GM12891 (cell line): ENCODE measurements at regions not wholly inside any gene's neighbourhood (a gene's known extent, or its start where the extent isn't known, plus 50 kb on each side); places are given as distances from the start of the nearest gene placed in this dataset.

Experiments
- DNase-seq: peaks from one replicate; pipeline ENCODE4 v3.0.0; 2011; ENCODE audit warnings: low spot score; ENCODE audit not compliant: insufficient read length
- FAIRE-seq: peaks from 2 replicates; lab custom pipeline; 2011; peaks lifted over from hg19 to GRCh38; lab: Jason Lieb, UNC
- PAX5 ChIP-seq: IDR thresholded peaks from 2 replicates; pipeline ENCODE4 v1.6.1; 2011; ENCODE audit warnings: low read length, moderate library complexity, mild to moderate bottlenecking; ENCODE audit not compliant: insufficient read depth, severe bottlenecking
- POLR2A ChIP-seq: IDR thresholded peaks from 2 replicates; pipeline ENCODE4 v1.6.1; 2011; ENCODE audit warnings: low read depth, low read length, control low read depth
- POLR2AphosphoS5 ChIP-seq: IDR thresholded peaks from 2 replicates; pipeline ENCODE4 v1.6.1; 2011; ENCODE audit warnings: low read depth, low read length, control low read depth
- POU2F2 ChIP-seq: IDR thresholded peaks from 2 replicates; pipeline ENCODE4 v1.6.1; 2011; ENCODE audit warnings: low read depth, mild to moderate bottlenecking, control low read depth, low read length, moderate library complexity
- SPI1 ChIP-seq: IDR thresholded peaks from 2 replicates; pipeline ENCODE4 v1.6.1; 2011; ENCODE audit warnings: low read depth, low read length, control low read depth
- TAF1 ChIP-seq: IDR thresholded peaks from 2 replicates; pipeline ENCODE4 v1.6.1; 2011; ENCODE audit warnings: low read depth, low read length, control low read depth

DNA sequence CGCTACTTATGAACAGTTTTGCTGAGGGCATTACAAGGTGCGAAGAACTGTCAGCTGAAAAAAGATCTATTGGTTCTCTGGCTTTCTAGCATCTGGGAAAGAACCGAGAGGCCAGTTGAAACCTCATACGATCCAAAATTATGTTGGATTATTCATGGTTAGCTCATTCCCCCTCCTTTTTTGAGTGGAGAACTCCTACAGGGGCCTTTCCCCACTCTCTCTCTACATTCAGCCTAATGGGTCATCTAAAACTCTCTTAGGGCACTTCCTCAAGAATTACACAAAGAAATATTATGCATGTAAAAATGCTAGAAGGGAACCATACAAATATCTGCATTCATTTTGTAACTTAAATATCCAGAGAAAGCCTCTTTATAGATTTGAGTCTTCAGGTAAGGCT lies 358.2 kb downstream of the ADGRL2 start:
- FAIRE-seq = no peak
- DNase-seq = no peak
- TF ChIP-seq SPI1 = no peak
- TF ChIP-seq PAX5 = no peak
- no peak for TF ChIP-seq POLR2A
- TF ChIP-seq POLR2AphosphoS5 = no peak
- TF ChIP-seq TAF1 = no peak
- TF ChIP-seq POU2F2 = no peak

- DNase-seq (no peak), FAIRE-seq (no peak)
- TF ChIP-seq PAX5 (no peak), POLR2A (no peak), TAF1 (no peak), POU2F2 (no peak), SPI1 (no peak), POLR2AphosphoS5 (no peak)
Measured at GRCh38 chr1:82154219-82154970, 353.7 kb downstream of the ADGRL2 start.

DNA sequence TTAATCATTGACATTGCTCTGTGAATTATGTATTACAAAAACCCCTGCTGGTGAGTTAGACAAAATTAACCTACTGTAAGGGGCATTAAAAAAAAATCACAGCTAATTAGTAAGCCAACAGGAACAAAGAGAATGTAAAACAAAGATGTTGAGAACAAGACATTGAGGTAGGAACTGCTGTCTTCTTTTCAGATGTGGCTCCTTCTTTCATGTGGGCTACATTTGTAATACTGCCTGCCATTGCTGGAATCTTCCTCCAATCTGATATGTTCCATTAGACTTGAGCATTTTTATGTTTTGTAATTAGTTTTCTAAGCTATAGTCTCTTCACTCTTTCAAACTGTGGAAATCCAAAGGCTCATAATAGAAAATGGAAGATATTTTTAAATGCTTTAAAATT lies 353.0 kb downstream of the ADGRL2 start:
- DNase-seq (no peak), FAIRE-seq (no peak)
- TF ChIP-seq SPI1 = no peak
- TF ChIP-seq TAF1 = no peak
- no peak for TF ChIP-seq PAX5
- TF ChIP-seq POLR2AphosphoS5 = no peak
- TF ChIP-seq POU2F2 = no peak
- no peak for TF ChIP-seq POLR2A

- DNase-seq (no peak), FAIRE-seq (no peak)
- TF ChIP-seq PAX5 (no peak), POLR2A (no peak), POLR2AphosphoS5 (no peak), TAF1 (no peak), POU2F2 (no peak), SPI1 (no peak)
Measured at GRCh38 chr1:82153272-82153629, 352.5 kb downstream of the ADGRL2 start.

- no peak for DNase-seq
- FAIRE-seq = no peak
- TF ChIP-seq TAF1 = no peak
- TF ChIP-seq PAX5 = no peak
- TF ChIP-seq POLR2A = no peak
- no peak for TF ChIP-seq POU2F2
- no peak for TF ChIP-seq POLR2AphosphoS5
- TF ChIP-seq SPI1 = no peak
Measured at GRCh38 chr1:82152356-82153271, 351.9 kb downstream of the ADGRL2 start.

DNA sequence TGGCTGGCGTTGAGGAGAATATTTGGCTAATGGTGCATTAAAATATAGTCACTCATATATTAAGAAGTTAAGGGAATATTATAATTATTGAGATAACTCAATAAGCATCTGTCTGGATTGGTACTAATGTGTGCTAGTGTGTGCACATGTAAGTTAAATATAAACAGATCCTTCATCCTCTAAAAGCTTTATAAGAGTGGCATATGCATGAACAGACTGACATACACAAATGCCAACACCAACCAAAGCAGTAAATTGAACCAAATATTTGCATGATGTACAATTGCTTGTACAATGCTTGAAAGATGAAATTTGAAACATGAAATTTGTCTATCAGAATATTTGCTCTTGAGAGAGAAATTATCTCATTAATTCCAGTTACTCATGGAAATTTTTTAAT lies 344.9 kb downstream of the ADGRL2 start:
- FAIRE-seq (no peak), DNase-seq (no peak)
- TF ChIP-seq PAX5 (no peak), TAF1 (no peak), POU2F2 (no peak)

DNA sequence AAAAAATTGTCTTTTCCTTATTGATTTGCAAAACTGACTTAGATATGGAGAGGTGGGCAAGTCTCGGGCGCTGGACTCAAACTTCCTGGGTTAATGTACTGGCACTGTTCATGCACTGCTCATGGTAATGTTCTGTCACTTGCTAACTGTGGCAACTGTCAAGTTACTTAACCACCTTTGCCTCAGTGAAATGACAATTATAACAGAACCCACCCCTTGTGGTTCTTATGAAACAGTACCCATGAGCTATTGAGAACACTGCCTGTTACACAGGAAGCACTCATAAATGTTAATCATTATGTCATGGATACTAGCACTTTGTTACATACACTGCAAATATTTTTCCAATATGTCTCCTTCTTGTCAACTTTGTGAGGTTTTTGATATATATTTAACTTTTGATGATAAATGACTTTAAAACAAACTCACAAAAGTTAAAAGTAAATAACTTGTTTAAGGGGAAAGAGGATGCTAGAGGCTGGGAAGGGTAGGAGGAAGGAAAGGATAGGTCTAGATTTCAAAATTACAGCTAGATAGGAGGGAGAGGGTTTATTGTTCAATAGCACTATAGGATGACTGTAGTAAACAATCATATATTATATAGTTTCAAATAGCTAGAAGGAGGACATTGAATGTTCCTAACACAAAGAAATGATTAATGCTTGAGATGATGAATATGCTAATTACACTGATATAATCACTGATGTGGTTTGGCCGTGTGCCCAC lies 342.5 kb downstream of the ADGRL2 start:
- DNase-seq (no peak), FAIRE-seq (no peak)

GRCh38 chr1:82141390-82141789 lies 340.7 kb downstream of the ADGRL2 start:
- TF ChIP-seq TAF1 (no peak), SPI1 (no peak), POLR2AphosphoS5 (no peak), POU2F2 (no peak), POLR2A (no peak), PAX5 (no peak)
- DNase-seq = no peak
- no peak for FAIRE-seq

More for the DNA sequence above, 342.5 kb downstream of the ADGRL2 start:
- TF ChIP-seq POLR2AphosphoS5 = no peak
- TF ChIP-seq POU2F2 = no peak
- no peak for TF ChIP-seq PAX5
- TF ChIP-seq POLR2A = no peak
- no peak for TF ChIP-seq SPI1
- no peak for TF ChIP-seq TAF1
